ENCODE measurements at regions not wholly inside any gene's neighbourhood (a gene's known extent, or its start where the extent isn't known, plus 50 kb on each side); places are given as distances from the start of the nearest gene placed in this dataset.

GRCh38 chr6:115796829-115797228 lies 263.9 kb downstream of the FRK start:
- TF ChIP-seq CTCF (IDR thresholded peaks at IDR 0.05; ENCODE audit: low read depth, low read length, poor library complexity, severe bottlenecking) (no peak), EZH2phosphoT487 (IDR thresholded peaks at IDR 0.05; ENCODE audit: borderline replicate concordance, low read length) (no peak)
